ENCODE measurements at regions not wholly inside any gene's neighbourhood (a gene's known extent, or its start where the extent isn't known, plus 50 kb on each side); places are given as distances from the start of the nearest gene placed in this dataset.

GRCh38 chr22:48628891-48629543 lies 1198.7 kb downstream of the BRD1 start:
- Mint-ChIP-seq H3K36me3 (ENCODE audit: low read depth) (peaks cover 5% of the 10 kb centered on the region; the same call in 1 of the 2 replicates), H3K4me1 (ENCODE audit: low read depth) (no peaks in the 10 kb centered on the region), H3K9me3 (peaks cover 41% of the 10 kb centered on the region), H3K27me3 (ENCODE audit: insufficient read depth) (peaks cover 5% of the 10 kb centered on the region; the same call in 1 of the 2 replicates), H3K27ac (no peak overlapping the region), H3K4me3 (no peak overlapping the region)
- no peak for TF ChIP-seq CTCF (IDR thresholded peaks at IDR 0.05)
- no peak for DNase-seq

DNA sequence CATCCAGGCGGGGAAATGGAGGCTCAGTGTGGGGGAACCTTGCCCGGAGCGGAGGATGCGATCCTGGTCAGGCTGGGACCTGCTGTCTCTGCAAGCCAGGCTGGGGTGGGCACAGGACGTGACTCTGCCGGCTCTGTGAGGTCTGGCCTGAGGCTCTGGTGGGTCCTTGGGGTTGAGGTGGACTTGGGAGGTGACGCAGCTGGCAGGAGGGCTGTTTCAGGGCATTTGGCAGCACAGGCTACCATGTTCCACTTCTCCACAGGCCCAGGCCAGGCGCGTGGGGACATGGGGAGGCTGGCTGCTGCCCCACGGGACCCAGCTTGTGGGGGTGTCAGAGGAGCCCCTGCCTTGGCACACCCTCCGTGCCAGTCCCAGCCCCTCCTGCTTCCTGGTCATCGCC lies 1199.7 kb downstream of the BRD1 start:
- no peak for DNase-seq
- no peak overlapping the region for H3K27ac Mint-ChIP-seq
- peaks cover 49% of the 10 kb centered on the region for H3K9me3 Mint-ChIP-seq
- peaks cover 5% of the 10 kb centered on the region; the same call in 1 of the 2 replicates for H3K27me3 Mint-ChIP-seq (ENCODE audit: insufficient read depth)
- TF ChIP-seq CTCF (IDR thresholded peaks at IDR 0.05) = no peak
- H3K36me3 Mint-ChIP-seq (ENCODE audit: low read depth) = no peaks in the 10 kb centered on the region
- H3K4me1 Mint-ChIP-seq (ENCODE audit: low read depth) = no peaks in the 10 kb centered on the region
- no peak overlapping the region for H3K4me3 Mint-ChIP-seq

DNA sequence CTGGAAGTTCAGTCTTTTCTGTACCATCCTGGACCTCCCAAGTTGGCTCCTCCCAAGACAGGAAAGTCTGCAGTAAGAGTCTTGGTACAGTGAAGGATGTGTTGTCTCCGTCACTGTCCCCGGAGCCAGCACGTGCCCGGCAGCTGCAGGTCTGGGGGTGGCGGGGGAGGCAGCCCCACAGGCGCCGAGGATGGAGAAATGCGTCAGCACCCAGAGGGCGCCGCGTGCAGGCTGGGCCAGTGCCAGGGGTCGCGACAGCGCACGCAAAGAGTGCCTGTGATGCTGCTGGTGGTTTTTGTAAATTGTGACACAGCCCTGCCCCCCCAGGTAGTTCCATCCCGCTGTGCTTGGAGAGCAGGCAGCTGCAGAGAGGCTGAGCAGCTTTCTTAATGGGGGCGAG lies 1200.5 kb downstream of the BRD1 start:
- no peaks in the 10 kb centered on the region for H3K36me3 Mint-ChIP-seq (ENCODE audit: low read depth)
- H3K27ac Mint-ChIP-seq = no peak overlapping the region
- H3K9me3 Mint-ChIP-seq = peaks cover 51% of the 10 kb centered on the region
- DNase-seq = no peak
- no peaks in the 10 kb centered on the region for H3K4me1 Mint-ChIP-seq (ENCODE audit: low read depth)
- TF ChIP-seq CTCF (IDR thresholded peaks at IDR 0.05) = no peak
- no peak overlapping the region for H3K4me3 Mint-ChIP-seq
- H3K27me3 Mint-ChIP-seq (ENCODE audit: insufficient read depth) = peaks cover 5% of the 10 kb centered on the region; the same call in 1 of the 2 replicates

GRCh38 chr22:48624401-48624800 lies 1203.3 kb downstream of the BRD1 start:
- Mint-ChIP-seq H3K9me3 (peaks cover 53% of the 10 kb centered on the region), H3K4me3 (no peak overlapping the region), H3K27me3 (ENCODE audit: insufficient read depth) (peaks cover 5% of the 10 kb centered on the region; the same call in 1 of the 2 replicates), H3K27ac (no peak overlapping the region), H3K4me1 (ENCODE audit: low read depth) (no peaks in the 10 kb centered on the region), H3K36me3 (ENCODE audit: low read depth) (no peaks in the 10 kb centered on the region)
- no peak for TF ChIP-seq CTCF (IDR thresholded peaks at IDR 0.05)
- DNase-seq = no peak

GRCh38 chr22:48622891-48623545 lies 1204.7 kb downstream of the BRD1 start:
- DNase-seq = no peak
- no peaks in the 10 kb centered on the region for H3K4me1 Mint-ChIP-seq (ENCODE audit: low read depth)
- H3K9me3 Mint-ChIP-seq = peaks cover 59% of the 10 kb centered on the region
- no peaks in the 10 kb centered on the region for H3K36me3 Mint-ChIP-seq (ENCODE audit: low read depth)
- H3K4me3 Mint-ChIP-seq = no peak overlapping the region
- no peak overlapping the region for H3K27ac Mint-ChIP-seq
- no peak for TF ChIP-seq CTCF (IDR thresholded peaks at IDR 0.05)
- peaks cover 5% of the 10 kb centered on the region; the same call in 1 of the 2 replicates for H3K27me3 Mint-ChIP-seq (ENCODE audit: insufficient read depth)
